Hematopoietic multipotent progenitor cell (in vitro differentiated cells): ENCODE measurements at regions not wholly inside any gene's neighbourhood (a gene's known extent, or its start where the extent isn't known, plus 50 kb on each side); places are given as distances from the start of the nearest gene placed in this dataset.

ENCODE experiments used
- DNase-seq, 3 donors: peaks; one replicate each; pipeline ENCODE4 v3.0.0-alpha.2; 2011 to 2015; ENCODE audit warnings: low read depth in 2 of 3, low spot score in 2 of 3

DNA sequence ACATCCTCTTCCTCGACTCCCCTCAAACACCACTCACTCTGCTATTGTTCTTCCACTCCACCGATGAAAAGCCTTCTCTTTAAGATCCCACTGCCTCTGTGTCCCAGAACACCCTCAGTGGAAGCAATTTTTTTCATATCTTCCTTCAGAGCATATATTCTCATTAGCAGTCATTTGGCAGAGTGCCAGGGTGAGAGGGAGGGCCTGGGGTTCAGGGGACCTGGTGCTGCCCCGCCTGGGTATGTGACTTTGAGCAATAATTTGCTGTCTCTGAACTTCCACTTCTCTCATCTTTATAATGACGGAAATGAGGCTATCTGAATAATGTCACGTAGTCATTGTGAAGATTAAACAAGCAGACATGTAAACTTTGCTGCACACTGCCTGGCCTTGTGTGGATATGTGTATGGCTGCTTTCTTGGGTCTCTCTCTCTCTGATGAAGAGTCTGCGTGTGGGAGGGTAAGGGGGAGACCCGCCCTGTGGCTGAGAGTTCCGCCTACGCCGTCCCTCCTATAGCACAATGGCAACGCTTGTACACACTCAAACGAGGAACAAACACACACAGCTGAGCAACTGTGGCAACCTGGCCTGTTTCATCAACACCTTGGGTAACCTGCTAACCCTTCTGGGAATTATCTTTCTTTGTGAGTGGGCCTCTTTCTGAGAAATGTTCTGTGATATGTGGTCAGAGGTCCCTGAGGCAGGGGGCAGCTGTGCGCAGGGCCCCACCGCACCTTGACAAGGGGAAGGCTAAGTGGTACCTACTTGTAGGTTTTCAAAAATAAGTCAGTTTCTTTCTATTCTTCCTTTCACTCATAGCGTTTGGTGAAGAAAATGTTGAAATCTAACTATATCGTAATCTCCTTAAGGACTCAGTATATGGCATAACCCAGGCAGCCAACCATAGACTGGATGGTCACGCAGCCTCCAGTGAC, 369.8 kb downstream of the SV2B start:
- DNase-seq, result peak in 2 of 3 donors; percentile 21 to 37

DNA sequence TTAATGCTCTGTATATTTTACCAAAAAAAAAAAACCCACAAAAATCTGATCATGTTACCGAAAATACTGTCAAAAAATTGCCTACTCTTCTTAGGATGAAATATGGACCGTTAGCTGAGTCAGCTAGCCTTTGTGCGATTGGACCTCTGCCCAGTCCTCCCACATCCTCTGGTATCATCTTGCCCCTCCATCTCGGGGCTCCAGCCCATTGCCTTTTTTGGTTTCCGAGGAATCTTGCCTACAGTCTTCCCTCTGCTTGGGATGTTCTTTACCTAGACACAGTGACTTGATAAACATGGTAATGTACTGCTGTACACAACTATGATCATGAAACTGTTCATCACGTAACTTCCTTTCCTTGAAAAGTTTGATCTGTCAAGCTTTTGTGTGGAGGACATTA, 371.4 kb downstream of the SV2B start:
- peak in 2 of 3 donors; percentile 47 to 50 for DNase-seq

DNA sequence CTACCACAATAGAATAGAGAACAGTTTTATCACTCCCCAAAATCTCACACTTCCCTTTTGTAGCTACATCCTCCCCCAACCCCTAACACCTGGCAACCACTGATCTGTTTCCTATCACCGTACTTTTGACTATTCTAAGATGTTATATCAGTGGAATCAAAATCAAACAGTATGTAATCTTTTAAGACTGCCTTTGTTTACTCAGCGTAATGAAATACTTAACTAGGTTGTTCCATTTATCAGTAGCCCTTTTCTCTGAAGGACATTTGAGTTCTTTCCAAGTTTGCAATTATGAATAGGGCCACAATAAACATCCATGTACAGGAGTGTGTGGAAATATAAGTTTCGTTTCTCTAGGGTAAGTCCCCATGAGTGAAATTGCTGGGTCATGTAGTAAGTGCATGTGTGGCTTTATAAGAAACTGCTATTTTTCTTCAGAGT, 372.3 kb downstream of the SV2B start:
- peak in 2 of 3 donors; percentile 33 to 67 for DNase-seq

- no peak for DNase-seq
Observed at GRCh38 chr15:91473894-91474545, 374.0 kb downstream of the SV2B start.

DNA sequence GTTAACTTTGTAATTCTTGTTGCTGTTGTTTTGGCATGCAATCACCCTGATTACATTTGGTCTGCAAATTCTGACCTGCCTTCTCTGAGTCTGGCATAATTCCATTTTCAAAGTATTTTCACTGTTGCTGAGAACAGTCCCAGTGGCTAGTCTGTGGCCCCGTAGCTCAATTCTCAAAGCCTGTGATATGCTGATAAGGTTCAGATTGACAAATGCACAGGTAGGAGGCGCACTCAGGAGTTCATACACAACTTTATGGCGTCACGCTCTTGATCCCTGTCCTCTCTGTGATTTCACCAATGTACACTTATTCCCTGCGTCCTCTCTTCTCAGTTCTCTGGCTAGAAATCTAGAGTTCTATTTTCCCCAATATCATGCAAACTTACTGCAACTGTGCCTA, 376.6 kb upstream of the SLCO3A1 start:
- DNase-seq, result no peak

- peak in 2 of 3 donors; percentile 76 to 93 for DNase-seq
Observed at GRCh38 chr15:91478717-91479191, 374.8 kb upstream of the SLCO3A1 start.

- DNase-seq, result no peak
Observed at GRCh38 chr15:91480426-91480825, 373.1 kb upstream of the SLCO3A1 start.

- no peak for DNase-seq
Observed at GRCh38 chr15:91482799-91483198, 370.7 kb upstream of the SLCO3A1 start.

DNA sequence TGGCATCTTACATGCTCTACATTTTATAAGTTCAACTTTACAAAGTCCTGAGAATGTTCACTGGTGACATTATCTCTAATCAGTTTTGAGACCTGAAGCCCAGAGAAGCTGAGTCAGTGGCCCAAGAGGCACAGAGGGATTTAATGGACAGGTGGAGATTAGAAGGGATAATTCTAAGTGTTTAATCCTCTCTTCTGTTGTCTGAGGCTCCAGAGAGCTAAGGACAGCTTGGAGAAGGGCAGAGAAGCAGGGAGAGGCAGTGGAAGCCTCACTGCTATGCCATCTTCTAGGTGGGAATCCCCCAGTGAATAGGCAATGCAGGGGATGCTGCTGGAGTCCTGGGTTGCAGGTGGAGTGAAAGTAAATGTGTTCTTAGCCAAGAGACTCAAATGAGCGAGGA, 369.4 kb upstream of the SLCO3A1 start:
- DNase-seq, result no peak

DNA sequence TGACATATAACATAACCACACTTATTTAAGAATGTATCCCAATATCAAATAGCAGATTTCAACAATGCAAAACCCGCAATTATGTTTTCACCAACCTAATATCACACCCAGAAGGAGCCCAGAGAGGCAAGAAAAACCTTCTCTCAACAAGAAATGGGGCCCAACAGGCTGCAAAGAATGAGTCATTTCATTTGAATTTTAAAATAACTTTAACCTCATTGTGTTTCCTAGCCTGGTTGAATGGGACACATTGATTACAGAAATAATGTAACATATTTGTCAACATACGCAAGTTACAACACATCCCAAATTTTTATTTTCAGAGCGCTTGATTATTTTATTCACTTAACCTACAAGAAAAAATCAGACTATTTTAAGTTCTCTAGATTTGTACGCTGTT, 365.1 kb upstream of the SLCO3A1 start:
- DNase-seq, result no peak

DNA sequence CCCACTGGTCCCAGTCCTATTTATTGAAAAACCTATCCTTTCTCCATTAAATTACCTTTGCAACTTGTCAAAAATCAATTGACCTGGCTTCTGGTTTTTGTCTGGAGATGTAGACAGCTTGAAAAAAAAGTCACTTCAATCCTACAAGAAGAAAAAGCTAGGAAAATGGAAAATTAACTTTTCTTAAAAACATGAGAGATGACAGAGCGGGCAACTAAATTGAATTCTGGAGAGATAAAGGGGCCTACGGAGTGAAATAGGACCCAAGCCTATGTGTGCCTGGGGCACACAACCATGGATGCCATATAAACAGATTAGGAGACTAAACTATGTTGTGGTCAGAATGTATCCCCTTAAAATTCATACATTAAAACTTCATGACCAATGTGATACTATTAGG, 363.3 kb upstream of the SLCO3A1 start:
- no peak for DNase-seq

DNA sequence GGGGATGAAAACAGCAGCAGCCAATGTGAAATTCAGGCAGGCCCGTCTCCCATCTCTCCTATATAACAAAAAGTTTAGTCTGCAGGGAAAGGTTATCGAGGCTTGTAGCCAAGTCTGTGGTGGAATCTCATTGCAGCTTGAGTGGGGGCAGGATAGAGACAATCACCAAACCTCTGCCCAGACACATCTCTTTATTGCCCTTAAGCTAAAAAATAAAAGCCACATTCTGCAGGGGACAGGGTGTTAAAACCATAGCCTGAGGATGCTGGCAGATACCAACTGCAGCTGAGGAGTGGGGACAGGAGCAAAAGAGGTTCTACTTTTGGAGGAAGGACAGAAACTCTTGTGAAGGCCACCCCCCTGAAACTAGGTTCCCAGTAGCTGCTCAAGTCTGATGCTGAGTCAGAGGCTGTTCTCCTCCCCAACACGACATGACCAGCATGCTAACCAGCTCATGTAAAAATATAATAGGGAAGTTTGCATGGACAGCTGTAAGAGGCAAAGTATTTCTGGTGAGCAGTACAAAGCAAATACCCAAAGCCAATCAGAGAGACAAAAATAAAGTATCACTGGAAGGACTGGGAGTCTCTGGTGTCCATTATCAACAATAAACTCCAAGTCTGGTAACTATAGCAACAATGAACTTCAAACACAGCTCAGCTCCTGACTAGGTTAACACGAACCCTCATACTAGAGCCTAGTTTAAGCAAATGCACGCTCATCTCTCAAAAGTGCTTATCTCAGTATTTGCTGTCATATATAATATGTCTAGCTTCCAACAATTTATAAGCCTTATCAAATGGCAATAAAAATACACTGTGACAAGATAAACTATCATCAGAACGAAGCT, 362.2 kb upstream of the SLCO3A1 start:
- no peak for DNase-seq

DNA sequence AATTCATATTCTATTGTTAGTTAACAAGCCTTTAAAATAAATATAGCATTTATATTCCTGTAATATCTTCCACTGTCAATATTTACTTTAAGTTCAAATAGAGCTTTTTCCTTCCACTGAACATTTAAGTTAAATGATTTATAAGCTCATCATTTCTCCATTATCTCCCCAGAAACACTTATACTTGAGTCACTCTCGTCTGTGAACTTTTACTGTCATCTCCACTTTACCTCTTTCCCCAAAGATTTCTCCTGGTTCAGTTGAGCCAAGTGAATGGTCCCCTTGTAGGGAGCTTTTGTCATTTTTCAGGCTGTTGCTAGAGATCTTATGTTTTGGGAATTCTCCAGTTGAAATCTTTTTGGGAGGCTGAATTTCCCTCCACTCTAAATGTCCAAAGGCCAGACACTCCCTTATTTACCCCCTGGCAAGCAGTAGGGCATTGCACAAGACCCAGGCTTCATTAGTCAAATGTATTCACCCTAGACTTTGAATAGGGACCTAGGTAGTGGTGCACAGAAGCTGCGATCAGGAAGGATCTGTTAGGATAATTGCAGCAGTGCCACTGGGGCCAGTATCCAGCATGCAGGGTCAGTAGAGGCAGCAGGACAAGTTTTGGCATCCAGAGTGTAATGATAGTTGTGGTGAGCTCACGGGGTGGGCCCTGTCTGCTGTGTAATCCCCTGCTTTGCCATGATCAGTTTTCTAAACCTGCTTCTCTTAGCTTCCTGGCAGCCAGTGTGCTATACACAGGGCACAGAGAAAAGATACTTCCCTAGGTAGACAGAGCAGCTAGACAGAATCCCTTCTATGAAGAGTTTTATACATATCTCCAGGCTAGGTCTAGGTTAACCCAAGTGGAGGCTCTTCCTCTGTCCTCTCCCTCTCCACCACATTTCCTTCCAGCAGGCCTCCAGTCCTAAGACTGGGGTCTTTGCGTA, 356.5 kb upstream of the SLCO3A1 start:
- no peak for DNase-seq

DNA sequence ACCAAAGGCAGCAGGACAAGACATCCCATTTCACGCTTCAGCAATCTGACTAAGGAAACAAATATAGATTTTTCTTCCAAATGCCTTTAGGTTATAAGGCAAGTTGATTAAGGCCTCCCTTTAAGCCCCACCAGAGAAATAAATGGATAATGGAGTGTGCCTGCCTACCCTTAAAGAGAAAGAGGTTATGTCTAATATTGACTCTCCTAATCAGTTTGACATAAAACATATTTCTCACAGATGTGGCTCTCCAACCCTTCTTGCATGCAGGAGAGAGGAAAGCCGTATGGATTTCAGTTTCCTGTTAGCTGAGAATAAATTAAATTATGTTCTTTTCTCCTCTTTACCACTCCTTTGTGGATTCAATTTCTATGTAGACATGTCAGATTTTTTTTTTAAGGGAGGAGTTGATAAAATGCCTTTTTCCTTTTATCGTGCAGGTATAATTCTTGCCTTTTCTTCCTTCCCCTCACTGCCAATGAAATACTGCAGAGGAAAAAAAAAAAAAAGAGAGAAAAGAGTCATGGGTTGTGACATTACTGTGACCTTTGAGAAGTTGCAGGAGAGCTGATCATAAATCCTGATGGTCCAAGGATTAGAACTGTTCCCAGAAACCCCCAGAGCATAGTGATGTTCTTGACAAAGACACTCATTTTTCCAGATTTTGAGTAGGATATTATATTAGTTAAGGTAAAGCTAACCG, 355.3 kb upstream of the SLCO3A1 start:
- no peak for DNase-seq

GRCh38 chr15:91498749-91499062, 354.8 kb upstream of the SLCO3A1 start:
- no peak for DNase-seq

GRCh38 chr15:91499774-91500383, 353.6 kb upstream of the SLCO3A1 start:
- DNase-seq, result no peak

GRCh38 chr15:91508633-91509032, 344.9 kb upstream of the SLCO3A1 start:
- DNase-seq, result no peak

GRCh38 chr15:91514147-91514546, 339.4 kb upstream of the SLCO3A1 start:
- DNase-seq, result no peak

GRCh38 chr15:91515188-91515754, 338.2 kb upstream of the SLCO3A1 start:
- DNase-seq, result peak in 2 of 3 donors; percentile 41 to 57
